MG63 (cell line): ENCODE measurements at regions not wholly inside any gene's neighbourhood (a gene's known extent, or its start where the extent isn't known, plus 50 kb on each side); places are given as distances from the start of the nearest gene placed in this dataset.

ENCODE experiments used
- DNase-seq: peaks from one replicate; pipeline ENCODE4 v3.0.0-alpha.2; 2020
- H3K27me3 ChIP-seq: fragments of 250-450 bp; sonication (Bioruptor Pico); 2 replicates; pipeline ENCODE4 v1.5.1; 2020; ENCODE audit warnings: mild to moderate bottlenecking, moderate library complexity
- H3K36me3 ChIP-seq: fragments of 250-450 bp; sonication (Bioruptor Pico); 2 replicates; pipeline ENCODE4 v1.5.1; 2020; ENCODE audit warnings: mild to moderate bottlenecking, moderate library complexity
- H3K4me3 ChIP-seq: fragments of 250-450 bp; sonication (Bioruptor Pico); 2 replicates; pipeline ENCODE4 v1.5.1; 2020; ENCODE audit warnings: mild to moderate bottlenecking, moderate library complexity
- H3K9me3 ChIP-seq: fragments of 250-450 bp; sonication (Bioruptor Pico); 2 replicates; pipeline ENCODE4 v1.5.1; 2020; ENCODE audit warnings: mild to moderate bottlenecking, moderate library complexity

- Histone ChIP-seq H3K4me3 (no peak overlapping the region), H3K9me3 (no peaks in the 10 kb centered on the region), H3K36me3 (no peaks in the 10 kb centered on the region), H3K27me3 (peaks cover 5% of the 10 kb centered on the region; the same call in 1 of the 2 replicates)
- DNase-seq = peak; percentile 23
These were observed 64.9 kb downstream of the C6orf58 start for GRCh38 chr6:127641905-127642304.
